ENCODE measurements at regions not wholly inside any gene's neighbourhood (a gene's known extent, or its start where the extent isn't known, plus 50 kb on each side); places are given as distances from the start of the nearest gene placed in this dataset.

DNA sequence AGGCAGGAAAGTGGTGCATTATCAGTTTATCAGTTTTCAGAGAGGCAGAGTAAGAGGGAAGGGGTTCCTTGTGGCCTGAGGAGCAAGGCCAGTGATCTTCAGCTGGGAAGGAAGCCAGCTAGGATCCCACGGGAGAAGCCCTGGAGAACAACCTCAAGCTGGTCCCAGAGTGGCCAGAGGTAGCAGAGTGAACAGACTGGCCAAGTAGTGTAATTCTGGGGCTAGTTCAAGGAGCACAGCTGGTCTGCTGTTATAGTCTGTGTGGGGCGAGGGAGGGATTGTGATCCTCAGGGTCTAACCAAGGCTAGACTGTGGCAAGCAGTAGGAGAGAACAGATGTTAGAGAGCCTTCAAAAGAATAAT is 164.6 kb downstream of the CARTPT start:
- Histone ChIP-seq H3K27me3 (no peaks in the 10 kb centered on the region), H3K4me3 (no peak overlapping the region), H3K9me3 (no peaks in the 10 kb centered on the region), H3K4me1 (peaks cover 0 to 9% (median 0%) of the 10 kb centered on the region in 4 donors), H3K36me3 (no peaks in the 10 kb centered on the region), H3K27ac (no peak overlapping the region)
- intact Hi-C loops (cut with DNase I; ENCODE audit: low total_unique reads) = no loop called here
- no peak for DNase-seq
- TF ChIP-seq, protein P1, sequence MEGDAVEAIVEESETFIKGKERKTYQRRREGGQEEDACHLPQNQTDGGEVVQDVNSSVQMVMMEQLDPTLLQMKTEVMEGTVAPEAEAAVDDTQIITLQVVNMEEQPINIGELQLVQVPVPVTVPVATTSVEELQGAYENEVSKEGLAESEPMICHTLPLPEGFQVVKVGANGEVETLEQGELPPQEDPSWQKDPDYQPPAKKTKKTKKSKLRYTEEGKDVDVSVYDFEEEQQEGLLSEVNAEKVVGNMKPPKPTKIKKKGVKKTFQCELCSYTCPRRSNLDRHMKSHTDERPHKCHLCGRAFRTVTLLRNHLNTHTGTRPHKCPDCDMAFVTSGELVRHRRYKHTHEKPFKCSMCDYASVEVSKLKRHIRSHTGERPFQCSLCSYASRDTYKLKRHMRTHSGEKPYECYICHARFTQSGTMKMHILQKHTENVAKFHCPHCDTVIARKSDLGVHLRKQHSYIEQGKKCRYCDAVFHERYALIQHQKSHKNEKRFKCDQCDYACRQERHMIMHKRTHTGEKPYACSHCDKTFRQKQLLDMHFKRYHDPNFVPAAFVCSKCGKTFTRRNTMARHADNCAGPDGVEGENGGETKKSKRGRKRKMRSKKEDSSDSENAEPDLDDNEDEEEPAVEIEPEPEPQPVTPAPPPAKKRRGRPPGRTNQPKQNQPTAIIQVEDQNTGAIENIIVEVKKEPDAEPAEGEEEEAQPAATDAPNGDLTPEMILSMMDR (IDR thresholded peaks at IDR 0.05) = no peak

DNA sequence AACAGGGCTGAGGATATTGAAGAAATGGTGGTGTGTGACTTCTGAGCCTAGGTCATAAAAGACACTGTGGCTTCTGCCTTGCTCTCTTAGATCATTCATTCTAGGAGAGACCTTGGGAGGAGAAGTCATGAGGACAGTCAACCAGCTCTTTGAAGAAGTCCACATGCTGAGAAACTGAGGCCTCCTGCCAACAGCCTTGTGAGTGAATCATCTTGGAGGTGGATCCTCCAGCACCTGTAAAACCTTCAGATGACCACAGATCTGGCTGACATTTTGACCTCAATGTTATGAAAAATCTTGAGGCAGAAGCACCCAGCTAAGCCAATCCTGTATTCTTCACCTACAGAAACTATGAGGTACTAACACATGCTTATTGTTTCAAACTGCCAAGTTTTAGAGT is 165.9 kb downstream of the CARTPT start:
- no peak overlapping the region for H3K27ac ChIP-seq
- no peak for DNase-seq
- no peaks in the 10 kb centered on the region for H3K36me3 ChIP-seq
- intact Hi-C loops (cut with DNase I; ENCODE audit: low total_unique reads) = no loop called here
- H3K9me3 ChIP-seq = no peaks in the 10 kb centered on the region
- TF ChIP-seq, protein P1 (IDR thresholded peaks at IDR 0.05) = no peak
- no peaks in the 10 kb centered on the region for H3K27me3 ChIP-seq
- H3K4me3 ChIP-seq = no peak overlapping the region
- H3K4me1 ChIP-seq = peaks cover 0 to 9% (median 0%) of the 10 kb centered on the region in 4 donors

DNA sequence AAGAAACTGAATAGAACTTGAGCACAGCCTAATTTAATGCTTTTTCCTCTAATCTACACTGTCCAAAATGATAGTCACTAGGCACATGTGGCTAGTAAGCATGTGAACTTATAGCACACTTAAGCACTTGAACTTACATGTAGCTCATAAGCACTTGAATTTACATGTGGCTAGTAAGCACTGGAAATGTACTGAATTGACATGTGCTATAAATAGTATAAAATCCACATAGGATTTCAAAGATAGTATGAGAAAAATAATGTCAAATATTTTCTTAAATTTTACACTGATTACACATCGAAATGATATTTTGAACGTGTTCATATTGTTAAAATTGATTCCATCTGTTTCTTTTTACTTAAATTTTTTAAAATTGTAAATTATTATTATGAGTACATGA is 167.3 kb downstream of the CARTPT start:
- no peaks in the 10 kb centered on the region for H3K36me3 ChIP-seq
- H3K27me3 ChIP-seq = no peaks in the 10 kb centered on the region
- H3K27ac ChIP-seq = no peak overlapping the region
- no peak overlapping the region for H3K4me3 ChIP-seq
- intact Hi-C loops (cut with DNase I; ENCODE audit: low total_unique reads) = no loop called here
- TF ChIP-seq, protein P1 (IDR thresholded peaks at IDR 0.05) = no peak
- no peak for DNase-seq
- no peaks in the 10 kb centered on the region for H3K9me3 ChIP-seq
- peaks cover 0 to 9% (median 0%) of the 10 kb centered on the region in 4 donors for H3K4me1 ChIP-seq

DNA sequence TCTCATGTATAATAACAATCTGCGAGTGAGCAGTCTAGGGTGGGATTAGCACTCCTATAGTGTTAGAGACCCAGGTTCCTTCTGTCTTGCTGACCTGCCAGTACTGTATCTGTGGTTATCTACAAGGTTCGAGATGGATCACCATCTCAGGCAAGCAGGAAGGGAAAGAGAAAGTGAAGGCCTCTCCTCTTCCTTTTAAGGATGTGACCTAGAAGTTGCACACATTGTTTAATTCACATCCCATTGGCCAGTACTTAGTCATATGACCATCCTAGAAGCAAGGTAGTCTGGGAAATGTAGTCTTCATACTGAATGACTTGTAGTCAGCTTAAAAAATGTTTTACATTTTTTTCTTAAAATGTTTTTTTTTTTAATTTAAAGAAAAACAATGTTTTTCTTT is 168.6 kb downstream of the CARTPT start:
- TF ChIP-seq, protein P1 (IDR thresholded peaks at IDR 0.05) = no peak
- H3K4me3 ChIP-seq = no peak overlapping the region
- H3K9me3 ChIP-seq = no peaks in the 10 kb centered on the region
- H3K36me3 ChIP-seq = no peaks in the 10 kb centered on the region
- H3K4me1 ChIP-seq = peaks cover 0 to 20% (median 6%) of the 10 kb centered on the region in 4 donors
- H3K27ac ChIP-seq = no peak overlapping the region
- no peak for DNase-seq
- intact Hi-C loops (cut with DNase I; ENCODE audit: low total_unique reads) = no loop called here
- no peaks in the 10 kb centered on the region for H3K27me3 ChIP-seq

DNA sequence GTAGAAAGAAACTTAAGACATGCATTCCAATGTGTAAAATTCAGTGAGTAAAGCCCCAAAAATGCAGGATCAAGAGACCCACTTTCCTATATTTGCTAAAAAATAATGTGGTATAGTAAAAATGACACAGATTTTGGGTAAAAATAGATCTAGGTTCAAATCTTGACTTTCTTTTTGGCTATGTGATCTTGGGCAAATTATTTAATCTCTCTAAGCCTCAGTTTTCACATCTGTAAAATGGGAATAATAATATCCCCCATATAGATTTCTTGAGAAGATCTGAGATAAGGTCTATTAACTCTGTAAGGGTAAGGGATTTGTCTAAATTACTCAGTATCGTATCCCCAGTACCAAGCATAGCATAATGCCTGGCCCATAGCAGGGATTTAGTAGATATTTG is 172.3 kb downstream of the CARTPT start:
- no peaks in the 10 kb centered on the region for H3K27me3 ChIP-seq
- intact Hi-C loops (cut with DNase I; ENCODE audit: low total_unique reads) = no loop called here
- H3K4me3 ChIP-seq = no peak overlapping the region
- no peaks in the 10 kb centered on the region for H3K9me3 ChIP-seq
- no peaks in the 10 kb centered on the region for H3K36me3 ChIP-seq
- H3K4me1 ChIP-seq = peaks cover 0 to 15% (median 6%) of the 10 kb centered on the region in 4 donors
- DNase-seq = no peak
- TF ChIP-seq, protein P1 (IDR thresholded peaks at IDR 0.05) = no peak
- H3K27ac ChIP-seq = no peak overlapping the region

DNA sequence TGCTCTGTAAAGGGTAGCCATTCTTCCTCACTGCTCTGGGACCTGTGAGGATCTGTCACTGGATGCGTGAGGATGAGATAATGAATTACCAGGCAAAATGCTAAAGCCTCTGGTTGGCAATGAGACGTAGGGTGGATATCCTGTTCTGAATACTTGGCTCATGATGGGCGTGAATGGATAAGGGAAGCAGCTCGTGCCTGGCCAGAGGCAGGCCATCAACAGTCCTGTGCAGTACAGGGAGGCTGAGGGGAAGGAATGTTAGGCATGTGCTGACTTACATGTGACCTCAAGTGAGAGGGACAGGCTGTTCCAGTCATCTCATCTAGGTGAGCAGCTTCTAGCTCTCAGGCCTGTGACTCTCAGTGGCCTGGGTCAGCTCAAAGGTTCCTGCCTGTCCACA is 172.8 kb downstream of the CARTPT start:
- Histone ChIP-seq H3K36me3 (no peaks in the 10 kb centered on the region), H3K9me3 (no peaks in the 10 kb centered on the region), H3K4me3 (no peak overlapping the region), H3K4me1 (peaks cover 0 to 15% (median 6%) of the 10 kb centered on the region in 4 donors), H3K27ac (no peak overlapping the region), H3K27me3 (no peaks in the 10 kb centered on the region)
- no peak for DNase-seq
- intact Hi-C loops (cut with DNase I; ENCODE audit: low total_unique reads) = no loop called here
- TF ChIP-seq, protein P1 (IDR thresholded peaks at IDR 0.05) = no peak
